Sigmoid colon (tissue), 6 donors: ENCODE measurements at regions not wholly inside any gene's neighbourhood (a gene's known extent, or its start where the extent isn't known, plus 50 kb on each side); places are given as distances from the start of the nearest gene placed in this dataset.

Experiments
- DNase-seq: peaks from one replicate; pipeline ENCODE4 v3.0.0-alpha.2; 2019
- H3K27ac ChIP-seq, 4 donors: fragments of 200-600 bp; sonication (generic); one replicate each; pipeline ENCODE4 v1.5.1; 2016 to 2019; ENCODE audit warnings: mild to moderate bottlenecking in 1 of 4
- H3K27me3 ChIP-seq, 3 donors: fragments of 200-600 bp; sonication (generic); one replicate each; pipeline ENCODE4 v1.5.1; 2019; ENCODE audit warnings: mild to moderate bottlenecking in 1 of 3
- H3K36me3 ChIP-seq, 4 donors: fragments of 200-600 bp; sonication (generic); one replicate each; pipeline ENCODE4 v1.5.1; 2016 to 2019
- H3K4me1 ChIP-seq, 4 donors: fragments of 200-600 bp; sonication (generic); one replicate each; pipeline ENCODE4 v1.5.1; 2017 to 2019
- H3K4me3 ChIP-seq, 4 donors: fragments of 200-600 bp; sonication (generic); one replicate each; pipeline ENCODE4 v1.5.1; 2017 to 2019; ENCODE audit warnings: mild to moderate bottlenecking in 2 of 4, moderate library complexity in 1 of 4
- H3K9me3 ChIP-seq, 4 donors: fragments of 200-600 bp in 3 of 4; sonication (generic) in 3 of 4; one replicate each; pipeline versions ENCODE4 v1.5.1 to v1.6.1; 2013 to 2019
- EP300 ChIP-seq, 4 donors: sonication (generic); formaldehyde crosslinking; IDR thresholded peaks; one replicate each; pipeline ENCODE4 v1.6.1; 2017; ENCODE audit warnings: antibody characterized with exemption in 4 of 4
- POLR2A ChIP-seq, 2 donors: fragments of 450-650 bp; IDR thresholded peaks; one replicate each; pipeline ENCODE4 v1.6.1; 2016; ENCODE audit warnings: antibody characterized with exemption in 2 of 2, mild to moderate bottlenecking in 2 of 2, moderate library complexity in 2 of 2
- POLR2AphosphoS5 ChIP-seq, 4 donors: sonication (generic); formaldehyde crosslinking; IDR thresholded peaks; one replicate each; pipeline ENCODE4 v1.6.1; 2017; ENCODE audit warnings: antibody characterized with exemption in 4 of 4
- WGBS, 2 donors: extraction: QIAGEN DNeasy Blood & Tissue Kit; methylation state at CpG; one replicate each; pipeline ENCODE4 v1.1.7; 2013; 5-methylcytosine and 5-hydroxymethylcytosine counted together
- intact Hi-C: fragments of 100-400 bp; cut with DNase I; formaldehyde crosslinking; loops from one replicate; pipeline ENCODE4 v1.15.1; 2023
- TF ChIP-seq, protein P1 (sequence below), 4 experiments: fragments of 450-650 bp in 3 of 4; fragments of 200-600 bp in 1 of 4; IDR thresholded peaks; one replicate each; pipeline ENCODE4 v1.5.1; 2016 to 2019; ENCODE audit warnings: antibody characterized with exemption in 4 of 4, mild to moderate bottlenecking in 3 of 4, moderate library complexity in 2 of 4
- donor health status: healthy with polysubstance abuse.
- donor health status: healthy.

DNA sequence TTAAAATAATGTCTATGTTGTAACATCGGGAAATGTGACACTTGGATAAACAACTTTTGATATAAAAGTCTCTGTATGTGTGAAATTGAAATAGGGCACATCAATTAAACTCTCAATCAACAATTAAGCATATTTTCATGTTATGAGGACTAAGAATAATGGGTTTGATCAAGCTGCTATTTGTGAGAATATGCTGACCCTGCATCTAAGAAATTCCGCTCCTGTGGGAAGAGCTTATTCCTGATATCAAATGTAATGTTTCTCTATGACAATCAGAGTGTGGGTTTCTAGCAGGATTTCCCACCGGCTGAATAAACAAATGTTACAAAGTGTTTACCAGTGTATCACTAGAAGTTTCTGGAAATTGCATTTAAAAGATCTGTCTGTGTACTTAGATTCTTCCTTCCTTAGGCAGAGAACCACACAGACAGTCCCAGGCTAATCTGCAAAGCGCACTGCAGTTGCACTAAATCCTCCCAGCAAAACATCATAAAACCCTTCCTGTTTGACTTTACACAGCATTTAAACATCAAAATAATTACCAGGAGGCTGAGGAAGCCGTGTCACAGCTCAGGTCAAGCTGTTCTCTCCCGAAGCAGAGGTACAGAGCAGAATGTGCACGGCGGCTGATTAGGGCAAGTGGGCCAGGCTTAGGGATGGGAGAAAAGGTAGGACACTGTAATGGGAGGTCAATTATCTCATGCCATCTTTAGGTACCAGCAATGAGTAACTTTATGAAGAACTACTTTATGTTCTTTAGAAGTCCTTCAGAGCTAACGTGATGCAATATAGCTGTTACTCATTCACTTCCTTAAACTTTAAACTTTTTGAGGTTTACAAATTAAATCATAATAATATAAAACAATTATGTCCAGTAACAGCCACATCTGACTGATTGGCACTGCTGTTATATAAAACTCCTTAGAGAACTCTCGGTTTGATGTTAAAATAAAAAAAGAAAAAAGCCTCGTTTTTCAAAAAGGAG lies 109.1 kb upstream of the CTTNBP2 start:
- Histone ChIP-seq H3K27me3 (no peaks in the 10 kb centered on the region), H3K9me3 (no peaks in the 10 kb centered on the region), H3K4me3 (no peak overlapping the region), H3K4me1 (no peaks in the 10 kb centered on the region), H3K36me3 (no peaks in the 10 kb centered on the region), H3K27ac (no peak overlapping the region)
- 17 to 36% methylated on average over 11 of the region's 11 CpGs for WGBS, 2 donors
- intact Hi-C loops = no loop called here
- TF ChIP-seq POLR2AphosphoS5 (IDR thresholded peaks at IDR 0.05) = no peak
- TF ChIP-seq EP300 (IDR thresholded peaks at IDR 0.05) = no peak
- no peak for DNase-seq

- Histone ChIP-seq H3K27me3 (no peaks in the 10 kb centered on the region), H3K9me3 (no peaks in the 10 kb centered on the region), H3K4me1 (no peaks in the 10 kb centered on the region), H3K27ac (no peak overlapping the region), H3K4me3 (no peak overlapping the region), H3K36me3 (no peaks in the 10 kb centered on the region)
- peak; percentile 74 for DNase-seq
- intact Hi-C loops = no loop called here
- TF ChIP-seq POLR2AphosphoS5 (IDR thresholded peaks at IDR 0.05) = peak in 1 of 4 donors; percentile 17
- TF ChIP-seq, protein P1, sequence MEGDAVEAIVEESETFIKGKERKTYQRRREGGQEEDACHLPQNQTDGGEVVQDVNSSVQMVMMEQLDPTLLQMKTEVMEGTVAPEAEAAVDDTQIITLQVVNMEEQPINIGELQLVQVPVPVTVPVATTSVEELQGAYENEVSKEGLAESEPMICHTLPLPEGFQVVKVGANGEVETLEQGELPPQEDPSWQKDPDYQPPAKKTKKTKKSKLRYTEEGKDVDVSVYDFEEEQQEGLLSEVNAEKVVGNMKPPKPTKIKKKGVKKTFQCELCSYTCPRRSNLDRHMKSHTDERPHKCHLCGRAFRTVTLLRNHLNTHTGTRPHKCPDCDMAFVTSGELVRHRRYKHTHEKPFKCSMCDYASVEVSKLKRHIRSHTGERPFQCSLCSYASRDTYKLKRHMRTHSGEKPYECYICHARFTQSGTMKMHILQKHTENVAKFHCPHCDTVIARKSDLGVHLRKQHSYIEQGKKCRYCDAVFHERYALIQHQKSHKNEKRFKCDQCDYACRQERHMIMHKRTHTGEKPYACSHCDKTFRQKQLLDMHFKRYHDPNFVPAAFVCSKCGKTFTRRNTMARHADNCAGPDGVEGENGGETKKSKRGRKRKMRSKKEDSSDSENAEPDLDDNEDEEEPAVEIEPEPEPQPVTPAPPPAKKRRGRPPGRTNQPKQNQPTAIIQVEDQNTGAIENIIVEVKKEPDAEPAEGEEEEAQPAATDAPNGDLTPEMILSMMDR (IDR thresholded peaks at IDR 0.05) = no peak
- WGBS, 2 donors = 89 to 96% methylated on average over 2 of the region's 2 CpGs
Measured at GRCh38 chr7:117986645-117987269, 113.5 kb upstream of the CTTNBP2 start.

- no peak overlapping the region for H3K27ac ChIP-seq
- H3K9me3 ChIP-seq = no peaks in the 10 kb centered on the region
- intact Hi-C loops = no loop called here
- no peaks in the 10 kb centered on the region for H3K4me1 ChIP-seq
- TF ChIP-seq POLR2AphosphoS5 (IDR thresholded peaks at IDR 0.05) (no peak), EP300 (IDR thresholded peaks at IDR 0.05) (no peak), POLR2A (IDR thresholded peaks at IDR 0.05) (no peak)
- TF ChIP-seq, protein P1 (IDR thresholded peaks at IDR 0.05) = no peak
- no peak overlapping the region for H3K4me3 ChIP-seq
- no peaks in the 10 kb centered on the region for H3K36me3 ChIP-seq
- no peaks in the 10 kb centered on the region for H3K27me3 ChIP-seq
- DNase-seq = no peak
Measured at GRCh38 chr7:117990834-117991233, 117.6 kb upstream of the CTTNBP2 start.

DNA sequence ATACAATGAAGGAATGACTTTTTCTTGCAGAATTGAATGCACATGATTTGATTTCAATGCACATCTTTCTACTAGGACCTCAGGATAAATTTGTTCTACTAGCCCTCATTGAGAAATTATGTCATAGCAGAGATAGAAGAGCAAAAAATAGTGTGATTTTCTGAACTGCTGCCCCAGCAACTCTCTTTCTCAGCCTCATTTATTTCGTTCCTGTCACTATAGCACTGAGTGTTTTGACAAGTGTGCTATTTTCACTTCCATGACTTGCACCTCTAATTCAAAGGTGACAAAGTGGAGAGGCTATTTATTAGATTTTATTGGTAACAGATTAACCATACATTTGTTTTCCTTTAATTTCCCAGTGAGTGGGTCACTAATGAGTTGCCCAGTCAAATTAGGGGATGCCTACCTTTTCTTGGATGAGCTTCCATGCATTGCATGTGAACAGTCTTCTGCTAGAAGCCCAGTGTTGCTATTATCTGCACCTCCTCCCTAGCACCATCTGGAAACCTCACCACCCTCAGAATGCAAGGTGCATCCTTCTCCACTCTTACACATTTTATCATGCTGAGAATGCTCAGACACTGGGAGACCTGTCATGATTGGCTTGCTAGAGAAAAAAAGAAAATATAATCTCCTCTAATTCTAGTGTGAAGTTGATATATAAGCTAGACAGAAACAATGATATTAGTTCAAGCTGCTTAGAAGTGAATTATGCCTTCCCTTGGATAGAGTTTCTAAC lies 119.6 kb upstream of the CTTNBP2 start:
- Histone ChIP-seq H3K9me3 (no peaks in the 10 kb centered on the region), H3K4me3 (no peak overlapping the region), H3K27ac (no peak overlapping the region), H3K4me1 (no peaks in the 10 kb centered on the region), H3K27me3 (no peaks in the 10 kb centered on the region), H3K36me3 (no peaks in the 10 kb centered on the region)
- TF ChIP-seq EP300 (IDR thresholded peaks at IDR 0.05) = no peak
- intact Hi-C loops = no loop called here
- DNase-seq = no peak
- WGBS, 2 donors = 80 to 90% methylated on average over 1 of the region's 1 CpG

DNA sequence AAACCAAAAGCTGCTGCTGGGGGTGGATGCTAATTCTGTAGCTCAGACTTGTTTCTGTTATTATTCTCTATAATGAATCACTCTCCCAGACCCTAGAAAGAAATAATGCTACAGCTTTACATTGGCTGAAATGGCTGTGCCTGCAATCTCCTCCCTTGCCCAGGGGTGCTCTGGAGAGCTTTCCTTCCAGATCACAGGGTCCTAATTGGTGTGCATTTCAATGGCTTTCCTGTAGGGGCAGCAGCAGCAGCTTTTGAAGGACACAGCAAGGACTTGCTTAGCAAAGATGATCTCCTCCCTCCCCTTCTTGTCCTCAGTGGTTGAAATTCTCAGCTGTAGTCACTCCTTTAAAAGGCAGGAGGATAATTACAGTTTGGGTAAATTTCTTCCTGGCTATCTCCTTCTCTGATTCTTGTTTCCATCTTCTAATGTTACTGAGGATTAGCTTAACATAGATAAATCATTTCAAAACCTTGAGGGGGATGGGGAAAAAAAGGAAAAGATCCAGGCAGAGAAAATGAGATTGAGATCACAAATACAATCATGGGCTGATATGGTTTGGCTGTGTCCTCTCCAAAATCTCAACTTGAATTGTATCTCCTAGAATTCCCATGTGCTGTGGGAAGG lies 120.2 kb upstream of the CTTNBP2 start:
- Histone ChIP-seq H3K4me3 (no peak overlapping the region), H3K27ac (no peak overlapping the region), H3K36me3 (no peaks in the 10 kb centered on the region), H3K27me3 (no peaks in the 10 kb centered on the region), H3K9me3 (no peaks in the 10 kb centered on the region), H3K4me1 (no peaks in the 10 kb centered on the region)
- no peak for DNase-seq
- TF ChIP-seq EP300 (IDR thresholded peaks at IDR 0.05) (no peak), POLR2AphosphoS5 (IDR thresholded peaks at IDR 0.05) (no peak), POLR2A (IDR thresholded peaks at IDR 0.05) (no peak)
- TF ChIP-seq, protein P1 (IDR thresholded peaks at IDR 0.05) = peak in 2 of 4 experiments; percentile 8 to 9
- intact Hi-C loops = no loop called here
